Panc1 (cell line): ENCODE measurements at regions not wholly inside any gene's neighbourhood (a gene's known extent, or its start where the extent isn't known, plus 50 kb on each side); places are given as distances from the start of the nearest gene placed in this dataset.

Experiments used
- CTCF ChIP-seq: fragments of 450-650 bp; IDR thresholded peaks from 2 replicates; pipeline ENCODE4 v1.5.1; 2017; ENCODE audit warnings: mild to moderate bottlenecking
- POLR2AphosphoS5 ChIP-seq: IDR thresholded peaks from 2 replicates; pipeline ENCODE4 v1.6.1; 2012; ENCODE audit warnings: mild to moderate bottlenecking, low read depth, low read length, moderate library complexity
- SIN3A ChIP-seq: IDR thresholded peaks from 2 replicates; pipeline ENCODE4 v1.6.1; 2012; ENCODE audit warnings: low read depth, mild to moderate bottlenecking, low read length, moderate library complexity, borderline replicate concordance; ENCODE audit not compliant: insufficient read depth
- TCF7L2 ChIP-seq: IDR thresholded peaks from 2 replicates; pipeline ENCODE4 v1.6.1; 2011; ENCODE audit warnings: mild to moderate bottlenecking, low read depth, low read length, inconsistent platforms
- TF ChIP-seq, protein P1 (sequence below), 2 experiments: IDR thresholded peaks; 2 replicates each; pipeline ENCODE4 v1.6.1; 2011 to 2012; ENCODE audit warnings: low read depth in 2 of 2, control low read depth in 1 of 2, low read length in 1 of 2, mild to moderate bottlenecking in 1 of 2, moderate library complexity in 1 of 2; ENCODE audit not compliant: insufficient read depth in 1 of 2

DNA sequence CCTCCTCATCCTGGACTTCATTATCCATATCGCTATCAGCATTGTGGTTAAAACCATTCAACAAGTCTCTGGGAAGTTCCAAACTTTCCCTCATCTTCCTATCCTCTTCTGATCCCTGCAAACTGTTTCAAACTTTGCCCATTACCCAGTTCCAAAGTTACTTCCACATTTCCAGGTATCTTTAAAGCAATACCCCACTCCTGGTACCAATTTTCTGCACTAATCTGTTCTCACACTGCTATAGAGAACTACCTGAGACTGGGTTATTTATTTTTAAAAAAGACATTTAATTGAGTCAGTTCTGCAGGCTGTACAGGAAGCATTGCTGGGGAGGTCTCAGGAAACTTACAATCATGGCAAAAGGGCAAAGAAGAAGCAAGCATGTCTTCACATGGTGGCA is 147.3 kb downstream of the ARL4A start:
- no peak for TF ChIP-seq CTCF
- TF ChIP-seq SIN3A = no peak
- TF ChIP-seq POLR2AphosphoS5 = no peak
- TF ChIP-seq, protein P1, sequence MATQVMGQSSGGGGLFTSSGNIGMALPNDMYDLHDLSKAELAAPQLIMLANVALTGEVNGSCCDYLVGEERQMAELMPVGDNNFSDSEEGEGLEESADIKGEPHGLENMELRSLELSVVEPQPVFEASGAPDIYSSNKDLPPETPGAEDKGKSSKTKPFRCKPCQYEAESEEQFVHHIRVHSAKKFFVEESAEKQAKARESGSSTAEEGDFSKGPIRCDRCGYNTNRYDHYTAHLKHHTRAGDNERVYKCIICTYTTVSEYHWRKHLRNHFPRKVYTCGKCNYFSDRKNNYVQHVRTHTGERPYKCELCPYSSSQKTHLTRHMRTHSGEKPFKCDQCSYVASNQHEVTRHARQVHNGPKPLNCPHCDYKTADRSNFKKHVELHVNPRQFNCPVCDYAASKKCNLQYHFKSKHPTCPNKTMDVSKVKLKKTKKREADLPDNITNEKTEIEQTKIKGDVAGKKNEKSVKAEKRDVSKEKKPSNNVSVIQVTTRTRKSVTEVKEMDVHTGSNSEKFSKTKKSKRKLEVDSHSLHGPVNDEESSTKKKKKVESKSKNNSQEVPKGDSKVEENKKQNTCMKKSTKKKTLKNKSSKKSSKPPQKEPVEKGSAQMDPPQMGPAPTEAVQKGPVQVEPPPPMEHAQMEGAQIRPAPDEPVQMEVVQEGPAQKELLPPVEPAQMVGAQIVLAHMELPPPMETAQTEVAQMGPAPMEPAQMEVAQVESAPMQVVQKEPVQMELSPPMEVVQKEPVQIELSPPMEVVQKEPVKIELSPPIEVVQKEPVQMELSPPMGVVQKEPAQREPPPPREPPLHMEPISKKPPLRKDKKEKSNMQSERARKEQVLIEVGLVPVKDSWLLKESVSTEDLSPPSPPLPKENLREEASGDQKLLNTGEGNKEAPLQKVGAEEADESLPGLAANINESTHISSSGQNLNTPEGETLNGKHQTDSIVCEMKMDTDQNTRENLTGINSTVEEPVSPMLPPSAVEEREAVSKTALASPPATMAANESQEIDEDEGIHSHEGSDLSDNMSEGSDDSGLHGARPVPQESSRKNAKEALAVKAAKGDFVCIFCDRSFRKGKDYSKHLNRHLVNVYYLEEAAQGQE (IDR thresholded peaks at IDR 0.05; ENCODE audit: insufficient read depth in 1 of 2, low read depth in 2 of 2, low read length in 1 of 2) = no peak
- TF ChIP-seq TCF7L2 = no peak
